SH-SY5Y (cell line): ENCODE measurements at regions not wholly inside any gene's neighbourhood (a gene's known extent, or its start where the extent isn't known, plus 50 kb on each side); places are given as distances from the start of the nearest gene placed in this dataset.

ENCODE experiments used
- GATA2 ChIP-seq: IDR thresholded peaks from 2 replicates; pipeline ENCODE4 v1.6.1; 2011; ENCODE audit warnings: mild to moderate bottlenecking, low read depth, low read length
- GATA3 ChIP-seq: IDR thresholded peaks from 2 replicates; pipeline ENCODE4 v1.6.1; 2011; ENCODE audit warnings: low read depth, mild to moderate bottlenecking, low read length, moderate library complexity

GRCh38 chr10:78618050-78618449 is 450.7 kb upstream of the ZMIZ1 start:
- TF ChIP-seq GATA2 (no peak), GATA3 (no peak)
